Neural crest cell (in vitro differentiated cells): ENCODE measurements at regions not wholly inside any gene's neighbourhood (a gene's known extent, or its start where the extent isn't known, plus 50 kb on each side); places are given as distances from the start of the nearest gene placed in this dataset.

Experiments used
- DNase-seq: peaks from one replicate; pipeline ENCODE4 v3.0.0; 2021; ENCODE audit warnings: low read depth, mixed read lengths, low spot score
- H3K27ac Mint-ChIP-seq: one replicate; pipeline ENCODE4 v1.8.0; 2021; ENCODE audit warnings: mild to moderate bottlenecking, mixed read lengths; ENCODE audit not compliant: unreplicated experiment
- H3K27me3 Mint-ChIP-seq: 2 replicates; pipeline ENCODE4 v1.8.0; 2021; ENCODE audit warnings: low read depth, mild to moderate bottlenecking, mixed read lengths
- H3K36me3 Mint-ChIP-seq: 2 replicates; pipeline ENCODE4 v1.8.0; 2021; ENCODE audit warnings: low read depth, mild to moderate bottlenecking, mixed read lengths
- H3K4me1 Mint-ChIP-seq: 2 replicates; pipeline ENCODE4 v1.8.0; 2021; ENCODE audit warnings: mixed read lengths
- H3K4me3 Mint-ChIP-seq: one replicate; pipeline ENCODE4 v1.8.0; 2021; ENCODE audit warnings: mild to moderate bottlenecking, mixed read lengths
- H3K9me3 Mint-ChIP-seq: 2 replicates; pipeline ENCODE4 v1.8.0; 2021; ENCODE audit warnings: mixed read lengths
- CTCF ChIP-seq: fragments of 200-600 bp; sonication (generic); conservative IDR thresholded peaks from 2 replicates; pipeline ENCODE4 v1.5.0; 2021; ENCODE audit warnings: antibody characterized with exemption, mild to moderate bottlenecking

GRCh38 chr5:20524991-20525529 is 537.1 kb upstream of the CDH18 start:
- DNase-seq = no peak
- H3K4me3 Mint-ChIP-seq = no peak overlapping the region
- no peaks in the 10 kb centered on the region for H3K36me3 Mint-ChIP-seq
- peaks cover 8% of the 10 kb centered on the region for H3K9me3 Mint-ChIP-seq
- H3K4me1 Mint-ChIP-seq = no peaks in the 10 kb centered on the region
- H3K27ac Mint-ChIP-seq = no peak overlapping the region
- no peak for TF ChIP-seq CTCF
- no peaks in the 10 kb centered on the region for H3K27me3 Mint-ChIP-seq

GRCh38 chr5:20522905-20523482 is 535.0 kb upstream of the CDH18 start:
- no peaks in the 10 kb centered on the region for H3K36me3 Mint-ChIP-seq
- no peaks in the 10 kb centered on the region for H3K4me1 Mint-ChIP-seq
- H3K4me3 Mint-ChIP-seq = no peak overlapping the region
- H3K27me3 Mint-ChIP-seq = no peaks in the 10 kb centered on the region
- DNase-seq = no peak
- no peak for TF ChIP-seq CTCF
- no peak overlapping the region for H3K27ac Mint-ChIP-seq
- peaks cover 7% of the 10 kb centered on the region for H3K9me3 Mint-ChIP-seq

GRCh38 chr5:20515606-20516005 is 527.6 kb upstream of the CDH18 start:
- Mint-ChIP-seq H3K4me1 (no peaks in the 10 kb centered on the region), H3K36me3 (no peaks in the 10 kb centered on the region), H3K27ac (no peak overlapping the region), H3K27me3 (no peaks in the 10 kb centered on the region), H3K4me3 (no peak overlapping the region), H3K9me3 (peaks cover 3% of the 10 kb centered on the region)
- no peak for DNase-seq
- no peak for TF ChIP-seq CTCF

- Mint-ChIP-seq H3K9me3 (peaks cover 3% of the 10 kb centered on the region), H3K27ac (no peak overlapping the region), H3K4me3 (no peak overlapping the region), H3K36me3 (no peaks in the 10 kb centered on the region), H3K27me3 (no peaks in the 10 kb centered on the region), H3K4me1 (no peaks in the 10 kb centered on the region)
- no peak for TF ChIP-seq CTCF
- DNase-seq = no peak
These were observed 526.1 kb upstream of the CDH18 start for GRCh38 chr5:20514145-20514544.

GRCh38 chr5:20500546-20500945 is 512.5 kb upstream of the CDH18 start:
- Mint-ChIP-seq H3K4me1 (no peaks in the 10 kb centered on the region), H3K27ac (no peak overlapping the region), H3K36me3 (no peaks in the 10 kb centered on the region), H3K9me3 (no peaks in the 10 kb centered on the region), H3K27me3 (no peaks in the 10 kb centered on the region), H3K4me3 (no peak overlapping the region)
- DNase-seq = no peak
- TF ChIP-seq CTCF = no peak
